DMS 273 treated with DMSO at 0.1 percent for 48 hours (cell line): ENCODE measurements at regions not wholly inside any gene's neighbourhood (a gene's known extent, or its start where the extent isn't known, plus 50 kb on each side); places are given as distances from the start of the nearest gene placed in this dataset.

ENCODE experiments used
- DNase-seq: peaks from one replicate; lab custom pipeline; 2025; lab: John Stamatoyannopoulos, UW

DNA sequence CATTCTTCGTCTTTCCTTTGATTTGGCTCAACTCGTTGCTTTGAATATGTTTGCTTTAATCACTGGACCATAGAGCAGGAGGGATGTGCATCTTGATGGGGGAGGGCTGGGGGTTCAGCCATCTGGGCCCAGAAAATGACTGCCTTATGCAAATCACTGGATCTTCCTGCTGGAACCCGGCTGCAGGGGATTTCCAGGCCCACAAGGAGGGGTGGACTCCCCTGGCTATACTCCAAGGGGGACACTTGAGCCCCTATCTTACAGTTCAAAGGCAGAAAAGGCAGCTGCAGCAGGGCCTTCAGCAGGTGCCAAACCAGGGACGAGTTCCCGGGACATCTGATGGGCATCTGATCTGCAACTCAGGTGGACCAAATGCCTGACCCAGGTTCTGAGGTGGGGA, 122.5 kb downstream of the DICER1 start:
- DNase-seq: no peak

DNA sequence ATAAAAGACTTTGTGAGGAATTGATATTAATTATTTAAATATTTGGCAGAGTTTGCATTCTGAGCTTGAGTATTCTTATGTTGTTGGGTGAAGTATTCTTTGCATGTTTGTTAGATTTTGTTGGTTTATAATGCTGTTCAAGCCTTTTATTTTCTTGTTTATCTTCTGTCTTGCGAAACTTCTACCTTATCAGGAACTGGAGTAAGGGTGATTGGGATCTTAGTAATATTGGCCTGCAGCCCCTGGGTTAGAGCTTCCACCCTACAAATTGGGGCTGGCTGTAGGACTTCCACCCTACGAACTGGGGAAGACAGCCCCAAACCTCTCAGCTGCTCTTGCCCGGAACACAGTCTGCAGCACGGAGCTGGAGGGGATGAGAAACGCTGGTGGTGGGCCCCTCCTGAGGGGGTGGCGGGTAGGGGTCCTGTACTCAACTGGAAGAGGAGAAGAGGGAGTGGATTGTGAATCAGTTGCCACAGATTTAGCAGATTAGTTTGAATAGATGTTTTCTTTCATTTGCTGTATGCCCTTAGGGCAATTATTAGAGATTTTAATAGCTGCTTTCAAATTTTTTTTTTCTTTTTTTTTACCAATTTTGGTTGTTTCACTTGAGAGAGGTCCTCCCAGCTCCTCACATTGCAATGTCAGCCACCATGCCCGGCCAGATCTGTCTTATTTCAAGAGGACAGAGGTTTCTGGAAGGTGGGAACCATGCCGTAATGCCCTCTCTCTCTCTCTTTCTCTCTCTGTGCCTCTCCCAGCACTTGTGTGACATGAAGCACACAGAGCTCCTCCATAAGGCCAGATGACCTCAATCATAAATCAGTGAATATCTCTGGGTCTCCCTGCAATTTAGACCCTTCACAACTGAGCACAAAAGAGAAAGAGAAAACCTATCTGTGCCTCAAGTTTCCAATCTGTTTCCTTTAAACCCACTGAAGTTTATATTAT, 123.4 kb downstream of the DICER1 start:
- DNase-seq: no peak

DNA sequence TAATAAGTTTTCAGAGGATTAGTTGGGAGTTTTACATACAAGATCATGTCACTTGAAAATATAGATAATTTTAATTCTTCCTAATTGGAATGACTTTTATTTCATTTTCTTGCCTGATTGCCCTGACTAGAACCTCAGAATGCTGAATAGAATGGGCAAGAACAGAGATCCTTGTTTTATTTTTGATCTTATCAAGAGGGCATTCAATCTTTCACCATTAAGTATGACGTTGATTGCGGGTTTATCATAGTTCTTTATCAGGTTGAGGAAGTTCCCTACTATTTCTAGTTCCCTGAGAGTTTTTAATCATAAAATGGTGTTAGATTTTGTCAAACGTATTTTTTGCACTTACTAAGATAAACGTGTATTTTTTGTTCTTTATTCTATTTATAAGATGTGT, 124.3 kb downstream of the DICER1 start:
- DNase-seq: no peak

DNA sequence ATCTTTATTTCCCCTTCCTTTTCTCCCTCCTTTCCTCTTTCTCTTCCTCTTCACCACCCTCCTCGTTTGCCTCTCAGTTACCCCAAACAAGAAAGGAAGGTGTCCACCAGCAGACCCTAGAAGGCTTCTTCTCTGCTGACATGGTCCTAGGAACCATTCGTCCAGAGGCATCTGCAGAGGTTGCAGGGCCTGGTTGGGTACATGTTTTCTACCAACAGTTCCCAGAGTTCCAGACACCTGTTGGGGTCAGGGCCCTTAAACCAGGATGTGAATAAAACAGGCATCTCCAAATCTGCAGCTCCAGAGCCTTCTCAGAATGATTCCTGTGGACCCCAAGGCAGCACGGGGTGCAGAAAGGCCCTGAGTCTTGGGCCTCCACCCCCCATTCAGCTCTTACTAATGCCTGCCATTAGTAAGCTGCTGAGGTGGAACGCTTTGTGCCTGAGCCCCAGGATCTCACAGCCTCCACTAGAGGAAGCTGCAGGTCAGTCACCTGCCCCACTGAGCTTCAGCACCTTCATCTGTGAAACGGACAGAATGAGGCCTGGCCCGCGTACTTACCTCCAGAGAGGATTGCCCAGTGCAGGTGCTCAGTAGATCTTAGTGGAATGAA, 130.4 kb downstream of the DICER1 start:
- no peak for DNase-seq

DNA sequence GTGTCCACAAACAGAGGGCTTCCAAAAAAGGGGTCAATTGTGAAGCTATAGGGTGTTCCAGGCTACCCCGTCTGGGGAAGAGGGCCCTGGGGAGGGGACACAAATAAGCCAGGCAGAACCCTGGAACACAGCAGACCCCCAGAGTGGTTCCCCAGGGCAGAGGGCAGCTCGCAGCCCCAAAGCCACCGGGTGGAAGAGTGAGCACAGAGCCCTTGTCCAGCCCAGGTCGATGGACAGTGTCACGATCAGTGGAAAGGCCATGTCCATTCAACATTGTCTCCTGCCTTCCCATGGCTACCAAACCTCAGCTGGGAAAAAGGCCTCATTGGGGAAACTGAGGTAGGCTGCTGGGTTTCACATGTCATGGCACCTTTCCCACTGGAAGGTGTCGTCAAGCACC, 131.4 kb downstream of the DICER1 start:
- DNase-seq: no peak

DNA sequence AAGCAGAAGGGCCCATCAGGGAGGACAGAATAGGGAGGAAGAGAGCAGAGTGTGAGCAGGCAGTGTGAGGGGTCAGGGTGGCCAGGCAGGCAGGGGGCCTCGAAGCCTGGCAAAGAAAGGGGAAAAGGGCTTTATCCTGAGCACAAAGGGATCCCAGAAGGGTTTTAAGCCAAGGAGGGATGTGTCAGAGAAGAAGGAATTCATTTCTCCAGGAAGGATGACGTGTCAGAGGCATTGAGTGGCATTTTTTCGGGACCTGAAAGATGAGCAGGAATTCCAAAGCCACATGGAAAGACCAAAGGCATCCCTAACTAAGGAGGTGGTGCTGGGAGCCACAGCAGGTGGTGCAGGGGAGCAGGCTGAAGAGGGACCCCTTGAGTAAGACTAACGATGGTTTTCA, 132.1 kb downstream of the DICER1 start:
- DNase-seq: no peak

DNA sequence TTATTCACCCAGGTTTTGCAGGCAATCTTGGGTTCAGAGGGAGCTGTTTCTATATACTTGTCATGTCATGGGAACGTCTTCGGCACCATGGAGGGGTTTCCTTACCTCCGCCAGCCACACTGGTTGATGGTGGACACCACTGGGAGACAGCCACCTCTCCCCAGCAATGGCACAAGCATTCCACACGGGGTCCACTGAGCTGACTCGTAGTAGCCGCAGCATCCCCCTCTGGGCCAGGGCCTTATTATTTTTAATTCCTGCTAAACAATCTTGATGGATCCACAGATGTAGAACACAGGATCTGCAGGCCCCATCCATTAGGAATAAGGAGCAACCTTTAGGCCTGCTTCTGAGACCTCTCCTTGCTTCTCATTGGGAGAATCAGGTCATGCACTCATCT, 132.9 kb downstream of the DICER1 start:
- DNase-seq: no peak

DNA sequence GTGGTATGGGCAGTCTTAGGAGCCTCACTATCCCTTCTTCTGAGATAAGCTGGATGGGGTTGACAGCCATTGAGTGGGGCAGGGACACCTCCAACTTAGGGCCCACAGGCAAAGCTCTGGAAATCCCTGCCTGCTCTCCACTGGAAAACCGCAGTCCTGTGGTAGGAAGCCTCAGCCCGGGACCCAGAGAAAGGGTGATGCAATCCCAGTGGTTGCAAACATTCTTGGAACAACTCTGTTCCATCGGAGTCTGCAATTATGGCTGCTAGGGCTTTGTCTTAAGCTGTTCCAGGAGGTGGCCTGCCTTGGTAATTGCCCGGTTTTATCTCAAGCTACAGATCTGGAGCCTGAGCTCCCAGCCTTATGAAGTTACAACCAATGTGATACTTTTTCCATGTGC, 133.4 kb downstream of the DICER1 start:
- no peak for DNase-seq

DNA sequence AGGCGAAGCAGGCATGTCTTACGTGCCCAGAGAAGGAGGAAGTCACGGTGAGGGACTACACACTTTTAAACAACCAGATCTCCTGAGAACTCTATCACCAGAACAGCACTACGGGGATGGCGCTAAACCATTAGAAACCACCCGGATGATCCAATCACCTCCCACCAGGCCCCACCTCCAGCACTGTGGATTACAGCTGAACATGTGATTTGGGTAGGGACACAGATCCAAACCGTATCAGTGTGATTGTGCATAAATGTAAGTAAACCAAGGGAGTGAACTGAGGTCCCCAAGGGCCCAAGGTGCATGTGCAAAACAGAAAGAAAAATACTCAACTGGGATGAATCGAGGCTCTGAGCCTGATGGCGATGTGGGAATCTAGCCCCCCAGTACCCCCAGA, 134.2 kb downstream of the DICER1 start:
- DNase-seq: no peak

DNA sequence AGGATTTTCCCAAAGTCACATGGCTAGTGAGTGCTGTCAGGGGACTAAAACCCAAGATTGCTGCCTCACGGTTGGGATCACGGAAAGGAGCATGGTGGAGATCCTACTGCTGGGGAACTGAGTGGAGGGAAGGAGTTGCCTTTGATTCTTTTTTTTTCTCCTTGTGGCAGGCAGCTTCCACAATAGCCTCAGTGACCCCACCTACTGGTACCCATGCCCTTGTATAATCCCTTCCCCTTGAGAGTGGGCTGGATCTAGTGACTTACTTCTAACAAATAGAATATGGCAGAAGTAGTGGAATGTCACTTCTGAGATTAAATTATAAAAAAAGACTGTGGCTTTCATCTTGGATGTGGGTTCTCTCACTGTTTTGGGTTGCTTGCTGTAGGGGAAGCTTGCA, 135.7 kb downstream of the DICER1 start:
- no peak for DNase-seq

DNA sequence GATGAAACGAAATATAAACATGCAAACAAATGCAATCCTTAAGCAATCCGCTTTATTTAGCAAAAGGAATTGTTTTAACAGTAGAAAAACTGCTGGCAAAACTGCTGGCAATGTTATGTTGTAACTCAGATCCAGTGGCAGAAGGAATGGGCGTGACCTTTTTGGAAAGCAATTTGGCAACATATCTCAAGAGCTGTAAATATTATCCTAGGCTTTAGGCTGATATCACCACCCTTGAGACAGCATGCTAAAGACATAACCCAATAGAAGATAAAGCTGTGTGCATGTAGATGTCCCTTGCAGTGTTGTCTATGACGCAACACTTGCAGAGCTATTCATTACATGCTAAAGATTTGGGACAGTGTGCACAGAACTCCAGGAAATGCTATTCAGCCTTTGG, 138.5 kb downstream of the DICER1 start:
- DNase-seq: no peak

DNA sequence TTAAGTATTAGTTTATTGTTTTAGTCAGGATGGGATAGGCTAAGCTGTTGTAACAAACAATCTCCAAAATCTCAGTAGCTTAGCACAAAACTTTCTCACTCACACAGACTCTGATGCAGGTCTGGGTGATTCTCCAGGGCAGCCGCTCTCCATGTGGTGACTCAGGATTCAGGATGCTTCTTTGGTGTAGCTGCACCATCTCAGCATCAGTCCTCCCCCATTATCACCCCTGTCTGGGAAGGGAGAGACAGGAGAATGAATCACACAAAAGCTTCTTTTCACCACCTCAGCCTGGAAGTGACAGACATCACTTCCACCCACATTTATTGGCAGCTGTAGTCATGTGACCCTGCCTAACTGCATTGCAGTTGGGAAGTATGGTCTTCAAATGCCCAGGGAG, 142.3 kb downstream of the DICER1 start:
- no peak for DNase-seq

DNA sequence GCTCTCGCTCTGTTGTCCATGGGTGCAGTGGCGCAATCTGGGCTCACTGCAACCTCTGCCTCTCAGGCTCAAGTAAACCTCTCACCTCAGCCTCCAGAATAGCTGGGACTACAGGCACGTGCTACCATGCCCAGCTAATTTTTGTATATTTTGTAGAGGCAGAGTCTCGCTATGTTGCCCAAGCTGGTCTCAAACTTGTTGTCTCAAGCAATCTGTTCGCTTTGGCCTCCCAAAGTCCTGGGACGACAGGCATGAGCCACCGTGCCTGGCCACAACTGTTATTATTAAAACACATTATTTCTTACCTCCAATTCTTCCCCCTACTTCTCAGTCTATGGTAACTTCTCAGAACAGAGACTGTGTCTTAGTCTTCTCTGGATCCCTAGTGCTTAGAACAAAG, 143.3 kb downstream of the DICER1 start:
- DNase-seq: no peak

DNA sequence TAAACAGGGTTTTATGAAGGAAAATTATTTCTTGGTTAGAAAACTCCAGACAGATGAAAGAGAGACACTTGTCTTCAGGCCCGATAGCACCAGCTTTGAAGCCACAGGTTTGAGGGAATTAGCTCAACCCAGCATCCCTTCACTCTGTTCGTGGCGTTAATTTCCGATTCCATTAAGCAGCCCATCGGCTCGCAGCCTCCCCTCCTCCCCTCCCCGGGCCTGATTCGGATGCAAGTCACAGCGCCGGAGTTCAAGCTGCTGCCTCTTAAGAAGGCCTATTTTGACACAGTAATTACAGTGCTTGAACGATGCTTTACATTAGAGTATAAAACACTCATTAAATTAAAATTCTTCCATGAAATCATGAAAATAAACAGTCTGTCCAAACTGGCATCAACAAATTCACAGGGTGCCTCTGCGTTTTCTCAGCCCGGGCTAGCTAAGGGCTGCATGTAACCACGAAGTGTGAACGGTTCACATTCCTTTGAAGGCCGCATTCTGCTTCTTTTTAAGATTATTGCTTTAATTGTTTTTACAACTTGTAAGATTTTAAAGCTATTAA, 145.8 kb downstream of the DICER1 start:
- no peak for DNase-seq

DNA sequence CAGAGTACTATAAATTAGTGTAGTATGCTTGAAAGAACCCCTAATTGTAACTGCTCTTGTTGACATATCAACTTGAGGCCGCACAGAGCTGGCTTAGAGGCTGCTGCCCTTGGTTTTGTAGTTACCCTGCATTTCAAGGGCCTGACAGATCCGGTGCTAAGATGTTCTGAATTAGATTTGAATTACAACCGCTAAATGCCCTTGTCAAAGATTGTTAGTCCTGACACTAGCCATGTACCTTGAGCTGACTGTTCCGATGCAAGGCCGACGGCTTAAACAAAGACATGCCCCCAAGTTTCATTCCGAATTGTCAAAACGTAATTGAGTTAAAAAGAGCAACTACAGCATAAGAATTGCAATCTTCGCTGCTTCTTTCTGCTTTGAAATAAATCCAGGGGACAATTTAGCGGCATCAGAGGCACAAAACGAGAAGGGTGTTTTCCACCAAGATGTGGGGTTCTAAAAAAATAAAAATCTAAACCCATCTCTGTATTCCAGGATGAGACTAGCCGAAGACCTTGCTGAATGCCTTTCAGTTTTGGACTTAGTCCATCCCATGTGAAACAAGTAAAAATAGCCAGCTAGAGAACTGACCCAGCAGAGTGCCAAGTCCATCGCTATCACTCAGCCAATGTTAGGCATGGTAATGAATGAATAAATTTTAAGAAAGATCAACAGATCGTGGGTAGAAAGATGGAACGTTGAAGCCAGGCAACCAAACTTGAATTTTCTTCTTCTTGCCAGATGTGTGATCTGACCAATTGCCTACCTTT, 148.7 kb downstream of the DICER1 start:
- no peak for DNase-seq

DNA sequence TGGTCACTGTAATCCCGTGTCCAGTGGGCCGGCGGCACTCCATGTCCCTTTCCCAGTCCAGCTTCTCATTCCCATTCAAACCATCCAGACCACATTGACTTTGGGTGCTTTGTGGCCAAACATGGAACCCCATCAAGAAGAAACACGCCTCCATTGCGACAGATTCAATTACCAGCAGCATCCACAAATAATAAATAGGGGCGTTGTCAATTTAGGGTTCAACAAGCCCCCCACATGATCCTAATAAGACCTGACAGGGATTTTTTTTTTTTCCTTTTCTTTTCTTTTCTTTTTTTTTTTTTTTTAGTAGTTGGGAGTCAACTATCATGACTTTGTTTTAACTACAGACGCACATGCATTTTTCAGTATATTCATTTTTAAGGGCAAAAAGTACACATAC, 149.4 kb downstream of the DICER1 start:
- DNase-seq: no peak

DNA sequence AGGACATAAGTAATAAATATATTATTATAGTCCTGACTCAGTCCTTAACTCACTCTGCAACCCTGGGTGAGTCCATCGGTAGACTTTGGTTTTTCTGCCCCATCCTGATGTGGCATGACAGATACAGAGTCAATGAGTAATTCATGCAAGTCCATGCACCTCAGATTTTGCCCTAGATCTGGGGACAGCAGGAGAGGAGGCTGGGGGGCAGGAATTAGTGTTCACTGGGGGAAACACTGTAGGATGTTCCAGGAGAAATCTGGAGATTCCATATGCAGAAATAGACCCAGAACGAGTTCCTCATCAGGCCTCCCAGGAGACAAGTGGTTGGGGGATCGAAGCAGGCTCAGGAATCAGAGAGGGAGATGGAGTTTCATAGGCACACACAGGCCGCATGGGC, 150.8 kb downstream of the DICER1 start:
- no peak for DNase-seq

DNA sequence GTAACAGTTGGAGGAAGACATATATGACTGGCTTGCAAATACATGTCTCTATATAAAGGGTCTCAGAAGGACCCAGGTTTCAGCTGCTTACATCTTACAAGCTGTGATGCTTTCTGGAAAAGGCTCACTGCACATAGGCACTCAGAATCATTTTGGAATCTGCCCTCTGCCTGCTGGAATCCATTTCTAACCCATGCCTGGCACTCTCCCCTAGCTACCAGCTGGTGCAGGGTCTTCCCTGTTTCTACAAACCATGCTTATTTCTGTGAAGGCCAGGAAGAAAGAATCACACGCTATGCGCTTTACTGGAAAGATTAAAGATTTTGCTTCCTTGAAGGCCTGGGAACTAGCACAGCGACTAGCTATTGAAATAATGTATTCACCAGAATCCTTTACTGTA, 151.3 kb downstream of the DICER1 start:
- DNase-seq: no peak

DNA sequence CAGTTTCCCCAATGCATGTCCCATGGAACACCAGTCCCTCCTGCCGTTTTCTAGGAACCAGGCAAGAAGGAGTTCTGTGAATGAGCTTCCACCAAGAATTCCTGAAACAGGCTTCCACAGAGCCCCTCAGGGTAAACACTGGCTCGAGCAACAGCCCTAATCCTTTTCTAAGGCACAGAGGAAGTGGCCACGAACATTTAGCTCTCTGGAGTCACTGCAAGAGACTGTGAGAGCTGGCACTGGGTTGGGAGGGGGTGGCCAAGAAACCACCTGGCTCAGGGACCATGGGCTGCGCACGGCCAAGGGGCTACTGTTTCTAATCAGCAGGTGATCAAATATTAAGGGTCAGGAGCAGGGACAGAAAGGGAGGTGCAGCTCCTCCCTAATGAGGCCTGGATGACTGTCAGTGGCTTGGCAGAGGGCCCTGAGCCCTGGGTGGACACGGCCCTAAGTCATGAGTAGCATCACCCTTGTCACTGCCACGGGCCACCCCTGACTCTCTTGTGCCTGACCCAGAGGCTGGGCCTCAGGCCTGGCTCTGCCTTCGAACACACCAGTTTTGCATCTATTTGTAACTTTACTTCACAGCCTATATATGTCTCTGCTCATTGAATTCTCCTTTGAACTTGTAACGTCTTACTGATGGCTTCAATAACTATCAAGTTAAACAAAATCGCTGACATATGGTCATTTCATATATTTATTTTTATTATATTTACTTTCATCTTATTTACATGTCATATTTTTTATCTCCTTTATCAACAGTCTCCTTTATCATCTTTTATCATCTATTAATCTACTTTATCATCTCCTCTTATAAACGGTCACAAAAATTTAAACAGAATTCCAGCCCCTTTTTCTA, 154.0 kb downstream of the DICER1 start:
- no peak for DNase-seq

DNA sequence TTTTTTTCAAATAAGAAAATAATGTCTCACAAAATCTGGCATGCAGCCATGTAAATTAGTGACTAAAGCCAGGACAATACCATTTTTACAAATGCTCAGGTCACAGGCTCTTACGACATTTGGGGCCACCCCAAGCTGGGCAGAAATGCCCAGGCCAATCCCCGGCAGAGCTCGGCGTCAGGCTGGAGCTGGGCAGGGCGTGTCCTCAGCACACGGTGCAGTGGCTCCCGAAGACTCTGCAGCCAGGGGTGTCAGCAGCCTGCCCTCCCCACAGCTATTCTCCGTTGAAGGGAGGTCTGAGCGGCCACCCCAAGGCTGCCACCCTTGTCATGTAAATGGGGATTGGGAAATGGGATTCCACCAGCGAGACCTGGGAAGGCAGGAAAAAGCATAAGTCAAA, 158.6 kb downstream of the DICER1 start:
- DNase-seq: no peak

DNA sequence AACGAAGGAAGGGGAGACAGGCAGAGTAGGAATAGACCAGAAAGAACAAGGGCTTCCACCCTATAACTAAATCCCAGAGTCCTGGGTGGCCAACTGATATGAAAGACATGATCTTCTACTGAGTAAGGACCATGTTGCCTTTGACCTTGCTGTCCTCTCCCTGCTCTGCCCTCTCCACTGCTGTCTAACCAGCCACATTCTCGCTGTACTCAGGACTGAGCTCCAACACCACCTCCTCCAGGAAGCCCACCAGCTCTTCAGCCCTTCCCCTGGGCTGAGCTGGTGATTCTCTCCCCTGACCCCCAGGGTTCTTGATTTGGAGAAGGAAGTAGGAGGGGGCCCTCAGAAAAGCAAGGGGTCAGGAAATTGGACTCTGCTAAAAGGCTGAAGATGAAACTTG, 159.2 kb downstream of the DICER1 start:
- no peak for DNase-seq

DNA sequence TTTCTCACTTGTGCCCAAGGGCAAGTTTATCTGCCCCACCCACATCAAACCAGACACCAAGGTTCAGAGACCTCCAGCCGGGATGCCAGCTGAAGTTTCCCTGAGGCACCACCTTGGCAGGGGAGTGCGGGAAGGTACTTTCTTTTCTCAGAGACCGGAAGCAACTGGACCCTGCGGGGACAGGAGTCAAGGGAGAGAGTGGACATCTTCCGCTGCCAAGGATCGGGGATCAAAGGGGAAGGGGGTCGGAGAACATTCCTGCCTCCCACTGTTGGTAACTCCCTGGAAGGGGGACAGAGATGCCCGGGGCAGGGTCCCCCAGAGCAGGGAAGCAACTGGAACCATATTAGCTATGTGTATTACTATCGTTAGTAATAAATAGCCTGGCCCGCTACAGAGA, 161.8 kb downstream of the DICER1 start:
- no peak for DNase-seq
